Umbilical cord (tissue), 1 donor: ENCODE measurements at regions not wholly inside any gene's neighbourhood (a gene's known extent, or its start where the extent isn't known, plus 50 kb on each side); places are given as distances from the start of the nearest gene placed in this dataset.
"Not testable (repeated sequence)": the region's sequence is repeated elsewhere in the genome, so short reads cannot be mapped to it uniquely, and the experiment has no call there.

Source experiments
- DNase-seq: peaks from one replicate; pipeline ENCODE4 v3.0.0-alpha.2; 2015; ENCODE audit warnings: low spot score

GRCh38 chr21:18826562-18826961 lies 423.0 kb upstream of the TMPRSS15 start:
- DNase-seq = peak; percentile 57

- DNase-seq = no peak
Measured at GRCh38 chr21:18831942-18832676, 428.5 kb upstream of the TMPRSS15 start.

GRCh38 chr21:18832950-18833349 lies 429.4 kb upstream of the TMPRSS15 start:
- peak; percentile 83 for DNase-seq

DNA sequence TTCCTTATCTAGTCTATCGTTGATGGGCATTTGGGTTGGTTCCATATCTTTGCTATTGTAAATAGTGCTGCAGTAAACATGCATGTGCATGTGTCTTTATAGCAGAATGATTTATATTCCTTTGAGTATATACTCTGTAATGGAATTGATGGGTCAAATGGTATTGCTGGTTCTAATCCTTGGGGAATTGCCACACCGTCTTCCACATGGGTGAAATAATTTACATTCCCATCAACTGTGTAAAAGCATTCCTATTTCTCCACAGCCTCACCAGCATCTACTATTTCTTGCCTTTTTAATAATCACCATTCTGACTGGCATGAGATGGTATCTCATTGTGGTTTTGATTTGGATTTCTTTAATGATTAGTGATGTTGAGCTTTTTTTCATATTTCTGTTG lies 430.5 kb upstream of the TMPRSS15 start:
- not testable (repeated sequence) for DNase-seq

GRCh38 chr21:18840239-18840638 lies 436.7 kb upstream of the TMPRSS15 start:
- no peak for DNase-seq

GRCh38 chr21:18857606-18858005 lies 454.0 kb upstream of the TMPRSS15 start:
- DNase-seq = not testable (repeated sequence)

GRCh38 chr21:18869104-18869503 lies 465.5 kb upstream of the TMPRSS15 start:
- no peak for DNase-seq

GRCh38 chr21:18877917-18878316 lies 474.3 kb upstream of the TMPRSS15 start:
- no peak for DNase-seq

GRCh38 chr21:18887922-18888602 lies 484.5 kb upstream of the TMPRSS15 start:
- no peak for DNase-seq

DNA sequence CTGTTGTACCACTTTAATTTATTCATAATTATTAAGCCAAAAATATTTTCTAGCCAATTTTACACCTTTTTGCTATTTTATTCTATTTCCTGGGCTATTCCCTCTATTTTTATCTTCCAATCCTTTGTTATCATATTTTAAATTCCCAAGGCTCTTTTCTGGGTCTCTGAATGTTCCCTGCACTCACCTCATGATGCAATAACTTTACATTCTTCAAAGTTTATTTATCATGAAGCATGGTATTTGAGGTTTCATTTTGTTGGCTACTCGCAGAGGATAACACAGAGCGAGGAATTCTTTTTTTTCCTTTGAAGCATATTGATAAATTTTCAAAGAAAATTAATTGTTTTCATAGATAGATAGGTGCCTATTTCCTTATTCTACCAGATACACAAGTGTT lies 489.8 kb upstream of the TMPRSS15 start:
- no peak for DNase-seq

DNA sequence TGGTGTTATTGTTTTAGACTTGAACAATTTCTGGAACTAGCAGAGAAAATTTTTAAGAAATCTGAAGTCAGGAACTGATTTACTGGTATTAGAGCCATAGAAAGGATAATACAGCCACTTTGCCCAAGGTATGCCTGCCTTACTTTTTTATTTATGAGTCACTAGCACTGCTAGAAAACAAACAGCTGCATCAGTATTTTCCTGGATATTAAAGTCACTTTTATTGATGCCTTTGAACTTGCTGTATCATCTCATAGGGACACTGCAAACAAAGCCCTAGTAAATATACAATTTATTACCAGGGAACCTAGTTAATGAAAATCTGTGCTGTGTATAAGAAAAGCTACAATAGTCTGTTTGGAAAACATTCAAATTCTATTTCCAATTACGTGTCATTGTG lies 490.8 kb upstream of the TMPRSS15 start:
- DNase-seq = no peak

GRCh38 chr21:18899261-18899660 lies 495.7 kb upstream of the TMPRSS15 start:
- no peak for DNase-seq

GRCh38 chr21:18902660-18903059 lies 499.1 kb upstream of the TMPRSS15 start:
- no peak for DNase-seq

GRCh38 chr21:18907076-18907475 lies 503.5 kb upstream of the TMPRSS15 start:
- no peak for DNase-seq

DNA sequence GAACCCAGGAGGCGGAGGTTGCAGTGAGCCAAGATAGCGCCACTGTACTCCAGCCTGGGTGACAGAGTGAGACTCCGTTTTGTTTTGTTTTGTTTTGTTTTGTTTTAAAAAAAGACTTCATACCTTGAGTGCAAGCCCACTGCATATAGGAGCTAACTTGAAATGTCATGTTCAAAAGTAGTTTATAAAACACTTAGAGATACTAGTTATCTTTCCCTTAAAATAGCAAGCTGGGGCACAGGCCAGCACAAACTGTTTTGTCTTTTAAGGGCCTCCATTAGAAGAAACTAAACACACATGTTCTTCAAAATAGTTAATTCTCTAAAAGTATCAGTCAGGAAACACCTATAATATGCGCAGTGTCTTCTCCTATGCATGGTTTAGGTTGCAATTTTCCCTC lies 505.1 kb upstream of the TMPRSS15 start:
- DNase-seq = no peak

- DNase-seq = no peak
Measured at GRCh38 chr21:18913914-18914313, 510.3 kb upstream of the TMPRSS15 start.

- DNase-seq = no peak
Measured at GRCh38 chr21:18914570-18914969, 511.0 kb upstream of the TMPRSS15 start.

DNA sequence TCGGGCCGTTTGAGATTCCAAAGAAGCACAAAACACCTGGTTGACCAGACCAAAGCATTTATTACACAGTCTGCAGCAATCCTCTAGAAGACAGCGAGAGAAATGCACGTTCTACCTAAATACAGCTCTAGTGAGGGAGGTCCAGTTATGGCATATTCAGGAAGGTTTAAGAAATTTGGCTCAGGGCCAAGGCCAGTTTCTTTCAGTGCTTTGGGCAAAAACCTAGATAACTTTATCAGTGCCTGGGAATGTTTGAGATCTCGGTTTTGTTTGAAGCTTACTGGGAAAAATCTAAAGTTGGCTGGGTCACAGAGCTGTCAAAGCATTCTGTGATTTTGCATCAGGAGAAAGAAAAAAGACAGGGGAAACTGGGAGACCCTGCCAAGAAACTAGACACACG lies 514.0 kb upstream of the TMPRSS15 start:
- peak; percentile 86 for DNase-seq

- DNase-seq = no peak
Measured at GRCh38 chr21:18931237-18931636, 527.7 kb upstream of the TMPRSS15 start.

DNA sequence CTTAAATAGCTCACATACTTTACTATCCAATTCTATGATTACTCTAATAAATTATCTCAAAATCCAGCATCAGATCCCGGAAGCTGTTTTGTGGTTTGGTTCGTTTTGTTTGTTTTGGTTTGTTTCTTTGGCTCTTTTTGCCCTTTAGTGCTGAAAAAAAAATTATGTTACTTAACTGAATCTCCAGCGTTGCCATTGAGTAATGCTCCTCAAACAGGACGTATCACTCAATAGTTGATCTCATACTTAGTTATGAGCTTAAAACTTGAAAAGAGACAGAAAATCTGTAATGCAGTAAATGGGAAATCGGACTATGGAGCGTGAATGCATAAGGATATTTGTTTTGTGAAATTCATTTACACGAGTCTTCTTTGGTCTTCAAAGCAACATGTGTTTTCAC lies 533.8 kb upstream of the TMPRSS15 start:
- no peak for DNase-seq

GRCh38 chr21:18940791-18941190 lies 537.2 kb upstream of the TMPRSS15 start:
- DNase-seq = no peak

- no peak for DNase-seq
Measured at GRCh38 chr21:18950045-18950740, 546.6 kb upstream of the TMPRSS15 start.
